GM23338 (cell line): ENCODE measurements at regions not wholly inside any gene's neighbourhood (a gene's known extent, or its start where the extent isn't known, plus 50 kb on each side); places are given as distances from the start of the nearest gene placed in this dataset.

ENCODE experiments used
- CREB1 ChIP-seq: fragments of 250-450 bp; sonication (Bioruptor Pico); IDR thresholded peaks from 2 replicates; pipeline ENCODE4 v1.5.0; 2020; ENCODE audit warnings: low read depth, mild to moderate bottlenecking, moderate library complexity
- CTCF ChIP-seq, 2 experiments: fragments of 200-600 bp in 1 of 2; sonication (generic) in 1 of 2; conservative IDR thresholded peaks; 2 replicates each; pipeline versions ENCODE4 v1.5.1 to v1.6.1; 2016 to 2017; ENCODE audit warnings: antibody characterized with exemption in 2 of 2, low read depth in 2 of 2, mild to moderate bottlenecking in 2 of 2, moderate library complexity in 1 of 2
- ETS1 ChIP-seq: IDR thresholded peaks from 2 replicates; pipeline ENCODE4 v1.6.1; 2016; ENCODE audit warnings: antibody characterized with exemption
- EZH2 ChIP-seq: fragments of 200-600 bp; sonication (generic); IDR thresholded peaks from one replicate; pipeline ENCODE4 v1.8.0; 2017; ENCODE audit warnings: antibody characterized with exemption, mild to moderate bottlenecking, low read depth; ENCODE audit not compliant: unreplicated experiment
- EZH2phosphoT487 ChIP-seq: fragments of 200-600 bp; sonication (generic); IDR thresholded peaks from one replicate; pipeline ENCODE4 v1.8.1; 2018; ENCODE audit warnings: antibody characterized with exemption; ENCODE audit not compliant: unreplicated experiment
- JUNB ChIP-seq: IDR thresholded peaks from one replicate; pipeline ENCODE4 v1.6.1; 2016; ENCODE audit warnings: antibody characterized with exemption; ENCODE audit not compliant: unreplicated experiment
- POLR2AphosphoS5 ChIP-seq: IDR thresholded peaks from 2 replicates; pipeline ENCODE4 v1.6.1; 2016; ENCODE audit warnings: antibody characterized with exemption, low read depth
- REST ChIP-seq: IDR thresholded peaks from one replicate; pipeline ENCODE4 v1.6.1; 2018; ENCODE audit warnings: antibody characterized with exemption; ENCODE audit not compliant: unreplicated experiment
- STAT1 ChIP-seq: IDR thresholded peaks from one replicate; pipeline ENCODE4 v1.6.1; 2016; ENCODE audit warnings: antibody characterized with exemption; ENCODE audit not compliant: unreplicated experiment
- ZNF331 ChIP-seq: fragments of 250-450 bp; sonication (Bioruptor Pico); IDR thresholded peaks from 2 replicates; pipeline ENCODE4 v1.5.0; 2020; ENCODE audit warnings: low read depth, mild to moderate bottlenecking, moderate library complexity
- ZNF462 ChIP-seq: fragments of 250-450 bp; sonication (Bioruptor Pico); IDR thresholded peaks from 2 replicates; pipeline ENCODE4 v1.5.0; 2020; ENCODE audit warnings: mild to moderate bottlenecking, moderate library complexity

- TF ChIP-seq CTCF (conservative IDR thresholded peaks at IDR 0.05; ENCODE audit: low read depth in 2 of 2) = no peak
- TF ChIP-seq EZH2 = no peak
- no peak for TF ChIP-seq CREB1 (CRISPR knock-in tag)
- no peak for TF ChIP-seq POLR2AphosphoS5
- TF ChIP-seq ETS1 = no peak
- TF ChIP-seq REST = no peak
- TF ChIP-seq EZH2phosphoT487 = no peak
- TF ChIP-seq ZNF462 = no peak
- TF ChIP-seq STAT1 = no peak
- TF ChIP-seq JUNB = no peak
- no peak for TF ChIP-seq ZNF331 (CRISPR knock-in tag)
These were observed 160.7 kb upstream of the ZNF608 start for GRCh38 chr5:124907098-124907644.
